Neuronal stem cell (in vitro differentiated cells): ENCODE measurements at regions not wholly inside any gene's neighbourhood (a gene's known extent, or its start where the extent isn't known, plus 50 kb on each side); places are given as distances from the start of the nearest gene placed in this dataset.
"Not testable (repeated sequence)": the region's sequence is repeated elsewhere in the genome, so short reads cannot be mapped to it uniquely, and the experiment has no call there.

Experiments
- DNase-seq: peaks from one replicate; pipeline ENCODE4 v3.0.0-alpha.2; 2013; ENCODE audit warnings: low spot score
- H2AFZ ChIP-seq: one replicate; pipeline ENCODE4 v1.6.1; 2013; ENCODE audit warnings: mild to moderate bottlenecking, low read length, inconsistent platforms
- H2AK5ac ChIP-seq: 2 replicates; pipeline ENCODE4 v1.6.1; 2013; ENCODE audit warnings: low read depth, mild to moderate bottlenecking, inconsistent platforms, low read length, moderate library complexity, mixed read lengths
- H2BK120ac ChIP-seq: 2 replicates; pipeline ENCODE4 v1.6.1; 2013; ENCODE audit warnings: low read depth, mild to moderate bottlenecking, inconsistent platforms, low read length, moderate library complexity, mixed read lengths
- H2BK12ac ChIP-seq: one replicate; pipeline ENCODE4 v1.6.1; 2013; ENCODE audit warnings: low read length, inconsistent platforms
- H2BK15ac ChIP-seq: 2 replicates; pipeline ENCODE4 v1.6.1; 2013; ENCODE audit warnings: mild to moderate bottlenecking, low read length, inconsistent platforms, mixed read lengths
- H2BK5ac ChIP-seq: one replicate; pipeline ENCODE4 v1.6.1; 2013; ENCODE audit warnings: inconsistent platforms, mild to moderate bottlenecking, low read length, moderate library complexity
- H3K14ac ChIP-seq: one replicate; pipeline ENCODE4 v1.6.1; 2013; ENCODE audit warnings: low read length, inconsistent platforms
- H3K18ac ChIP-seq: 2 replicates; pipeline ENCODE4 v1.6.1; 2013; ENCODE audit warnings: low read length, inconsistent platforms
- H3K23ac ChIP-seq: 2 replicates; pipeline ENCODE4 v1.6.1; 2013; ENCODE audit warnings: low read depth, mild to moderate bottlenecking, mixed read lengths, low read length, inconsistent platforms; ENCODE audit not compliant: poor library complexity
- H3K27ac ChIP-seq: replicated peaks from 3 replicates; pipeline ENCODE4 v1.5.1; 2013; ENCODE audit warnings: low read length, inconsistent platforms
- H3K27me3 ChIP-seq, 3 experiments: 2 replicates each; pipeline ENCODE4 v1.6.1; 2013; ENCODE audit warnings: low read length in 3 of 3, mild to moderate bottlenecking in 2 of 3, inconsistent platforms in 1 of 3, low read depth in 1 of 3, mixed read lengths in 1 of 3, moderate library complexity in 1 of 3; ENCODE audit not compliant: control insufficient read depth in 3 of 3, insufficient read depth in 3 of 3
- H3K36me3 ChIP-seq, 2 donors: replicated peaks in 1 of 2; 2 replicates each; pipeline ENCODE4 v1.6.1; 2013; ENCODE audit warnings: low read length in 2 of 2; ENCODE audit not compliant: control insufficient read depth in 2 of 2, insufficient read depth in 2 of 2
- H3K4ac ChIP-seq: 2 replicates; pipeline ENCODE4 v1.6.1; 2013; ENCODE audit warnings: inconsistent platforms, mild to moderate bottlenecking, low read length, moderate library complexity
- H3K4me1 ChIP-seq, 2 donors: 1 replicate in 1 of 2; 2 replicates in 1 of 2; pipeline ENCODE4 v1.6.1; 2013; ENCODE audit warnings: low read length in 2 of 2, low read depth in 1 of 2; ENCODE audit not compliant: control insufficient read depth in 2 of 2, insufficient read depth in 1 of 2
- H3K4me2 ChIP-seq: one replicate; pipeline ENCODE4 v1.6.1; 2013; ENCODE audit warnings: mild to moderate bottlenecking, low read length, inconsistent platforms; ENCODE audit not compliant: insufficient read depth, poor library complexity, severe bottlenecking
- H3K4me3 ChIP-seq, 2 donors: 2 replicates each; pipeline ENCODE4 v1.5.1; 2013; ENCODE audit warnings: low read length in 2 of 2, mild to moderate bottlenecking in 2 of 2, inconsistent platforms in 1 of 2, moderate library complexity in 1 of 2
- H3K79me1 ChIP-seq: one replicate; pipeline ENCODE4 v1.6.1; 2013; ENCODE audit warnings: low read depth, mild to moderate bottlenecking, inconsistent platforms, low read length, moderate library complexity
- H3K9ac ChIP-seq: one replicate; pipeline ENCODE4 v1.6.1; 2013; ENCODE audit warnings: mild to moderate bottlenecking, low read depth, low read length, inconsistent platforms; ENCODE audit not compliant: poor library complexity
- H3K9me3 ChIP-seq, 2 donors: replicated peaks in 1 of 2; 2 replicates each; pipeline versions ENCODE3 to v1.6.1; 2013; ENCODE audit warnings: low read length in 2 of 2, mild to moderate bottlenecking in 2 of 2, inconsistent platforms in 1 of 2, low read depth in 1 of 2, mixed read lengths in 1 of 2, moderate library complexity in 1 of 2; ENCODE audit not compliant: control insufficient read depth in 2 of 2, insufficient read depth in 1 of 2
- H4K8ac ChIP-seq: one replicate; pipeline ENCODE4 v1.6.1; 2013; ENCODE audit warnings: low read depth, mild to moderate bottlenecking, inconsistent platforms, low read length, moderate library complexity
- H4K91ac ChIP-seq: one replicate; pipeline ENCODE4 v1.6.1; 2013; ENCODE audit warnings: low read length, low read depth, mild to moderate bottlenecking, inconsistent platforms; ENCODE audit not compliant: poor library complexity
- WGBS, 2 donors: extraction: QIAGEN DNeasy Blood & Tissue Kit; methylation state at CpG; one replicate each; pipeline ENCODE4 v1.1.7; 2013; ENCODE audit warnings: missing lambda C conversion rate in 2 of 2, mixed read lengths in 1 of 2; ENCODE audit not compliant: insufficient read length in 2 of 2, insufficient replicate concordance in 1 of 2; ENCODE audit errors: extremely low coverage in 2 of 2; 5-methylcytosine and 5-hydroxymethylcytosine counted together

GRCh38 chr15:20192982-20193929 is 348.3 kb downstream of the GOLGA6L6 start:
- not testable (repeated sequence) for H3K4ac ChIP-seq, H2BK15ac ChIP-seq, H3K79me1 ChIP-seq, H2BK120ac ChIP-seq, H3K14ac ChIP-seq, H2AK5ac ChIP-seq, H3K4me1 ChIP-seq, H3K36me3 ChIP-seq, H4K8ac ChIP-seq, H4K91ac ChIP-seq, H3K18ac ChIP-seq, H2BK12ac ChIP-seq, H3K4me3 ChIP-seq, H3K9ac ChIP-seq, DNase-seq, H2BK5ac ChIP-seq, H3K27me3 ChIP-seq, H2AFZ ChIP-seq, H3K9me3 ChIP-seq, H3K4me2 ChIP-seq, H3K27ac ChIP-seq, H3K23ac ChIP-seq
- 100% methylated on average over 3 of the region's 16 CpGs; no CpG with 5 or more reads in 1 of the 2 donors for WGBS, 2 donors

DNA sequence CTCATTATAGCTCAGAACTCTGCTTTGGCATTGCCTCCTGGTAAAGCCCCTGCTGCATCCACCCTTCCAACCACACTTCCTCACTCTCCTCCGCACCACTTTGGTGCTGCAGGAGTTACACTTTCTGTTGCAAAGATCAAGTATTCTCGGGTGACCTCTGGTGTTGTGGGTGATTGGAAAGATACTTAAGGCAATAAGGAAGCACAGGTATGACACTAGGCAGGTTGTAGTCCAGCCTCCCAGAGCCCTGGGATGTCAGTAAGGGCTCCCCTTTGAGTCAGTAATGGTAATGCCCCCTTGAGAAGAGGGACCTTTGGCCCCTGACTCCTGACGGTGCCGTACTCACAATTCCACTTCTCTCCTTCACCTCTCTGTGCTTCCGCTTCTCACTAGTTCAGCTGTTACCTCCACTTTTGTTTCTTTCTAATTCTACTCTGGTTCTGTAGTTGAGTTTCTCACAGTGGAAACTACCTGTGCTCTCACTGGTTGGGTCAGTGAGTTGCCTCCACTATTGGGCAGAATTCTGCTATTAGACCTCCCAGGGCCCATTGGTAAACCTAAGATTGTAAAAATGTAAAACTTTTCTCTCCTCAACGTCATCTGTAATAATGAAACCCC is 350.0 kb downstream of the GOLGA6L6 start:
- H3K4me1 ChIP-seq, H3K27me3 ChIP-seq, H3K36me3 ChIP-seq, H3K23ac ChIP-seq, H2AFZ ChIP-seq, DNase-seq, H3K4ac ChIP-seq, H3K9me3 ChIP-seq, H3K4me3 ChIP-seq, H3K9ac ChIP-seq, H4K91ac ChIP-seq, H3K18ac ChIP-seq, H2BK120ac ChIP-seq, H2BK12ac ChIP-seq, H3K79me1 ChIP-seq, H2BK15ac ChIP-seq, H3K27ac ChIP-seq, H3K14ac ChIP-seq, H3K4me2 ChIP-seq, H4K8ac ChIP-seq, H2AK5ac ChIP-seq, H2BK5ac ChIP-seq: not testable (repeated sequence)
- whole genome bisulfite sequencing, 2 donors, result no CpG with 5 or more reads among the region's 6 CpGs

GRCh38 chr15:20188611-20189010 is 353.0 kb downstream of the GOLGA6L6 start:
- H3K9me3 ChIP-seq, result not testable (repeated sequence)

More at GRCh38 chr15:20188611-20189010, 353.0 kb downstream of the GOLGA6L6 start:
- not testable (repeated sequence) for H2AK5ac ChIP-seq, DNase-seq, H4K91ac ChIP-seq, H2BK15ac ChIP-seq, H3K9ac ChIP-seq, H4K8ac ChIP-seq, H3K4me1 ChIP-seq, H3K18ac ChIP-seq, H2BK5ac ChIP-seq, H3K79me1 ChIP-seq, H3K23ac ChIP-seq, H3K4me3 ChIP-seq, H3K4ac ChIP-seq, H3K4me2 ChIP-seq, H3K27me3 ChIP-seq, H3K36me3 ChIP-seq, H3K27ac ChIP-seq, H2AFZ ChIP-seq, H2BK12ac ChIP-seq, H3K14ac ChIP-seq, H2BK120ac ChIP-seq
- WGBS, 2 donors, result no CpG with 5 or more reads among the region's 4 CpGs
